Pancreas (tissue), 10 donors: ENCODE measurements at regions not wholly inside any gene's neighbourhood (a gene's known extent, or its start where the extent isn't known, plus 50 kb on each side); places are given as distances from the start of the nearest gene placed in this dataset.

ENCODE experiments used
- ATAC-seq, 4 donors: fragments of 200-7000 bp; cut with Tn5 transposase; one replicate each; pipeline versions ENCODE4 v1.8.0 to v1.9.1; 2020; ENCODE audit warnings: mild to moderate bottlenecking in 4 of 4, moderate library complexity in 4 of 4
- DNase-seq, 6 donors: peaks; one replicate each; pipeline ENCODE4 v3.0.0-alpha.2; 2020
- FAIRE-seq: peaks from 2 replicates; lab custom pipeline; 2012; peaks lifted over from hg19 to GRCh38; lab: Jason Lieb, UNC
- H3K27ac ChIP-seq, 4 donors: fragments of 200-600 bp; sonication (generic); 1 replicate in 3 of 4; 2 replicates in 1 of 4; pipeline versions ENCODE4 v1.5.0 to v1.8.0; 2020
- H3K27me3 ChIP-seq, 4 donors: fragments of 200-600 bp; one replicate each; pipeline ENCODE4 v1.8.0; 2021
- H3K36me3 ChIP-seq, 3 donors: fragments of 200-600 bp; sonication (generic) in 1 of 3; one replicate each; pipeline versions ENCODE4 v1.5.0 to v1.8.0; 2020 to 2021
- H3K4me1 ChIP-seq, 3 donors: fragments of 200-600 bp; one replicate each; pipeline ENCODE4 v1.8.0; 2021
- H3K4me3 ChIP-seq, 4 donors: fragments of 200-600 bp; sonication (generic) in 2 of 4; one replicate each; pipeline versions ENCODE4 v1.5.0 to v1.8.0; 2020 to 2021
- H3K9me3 ChIP-seq, 4 donors: fragments of 200-600 bp; one replicate each; pipeline ENCODE4 v1.8.0; 2021
- CTCF ChIP-seq, 4 donors: fragments of 200-600 bp; sonication (generic) in 3 of 4; IDR thresholded peaks; one replicate each; pipeline versions ENCODE4 v1.5.0 to v1.8.0; 2021; ENCODE audit warnings: antibody characterized with exemption in 4 of 4
- WGBS, 2 donors: extraction: QIAGEN DNeasy Blood & Tissue Kit; methylation state at CpG; one replicate each; pipeline ENCODE4 v1.1.7; 2013; 5-methylcytosine and 5-hydroxymethylcytosine counted together
- intact Hi-C, 3 donors: fragments of 100-400 bp; cut with DNase I; formaldehyde crosslinking; loops; one replicate each; pipeline versions ENCODE4 v1.11.1 to v1.14.2; 2022
- donor health status: healthy with polysubstance abuse.
- donor health status: DM: no; HTN: no; CAD: no; lungs with moderate emphysema.
- donor health status: DM: no; HTN: no; CAD: no.
- donor health status: control.
- donor health status: control.
- donor health status: Bipolar disorder and iron deficiency.
- donor health status: DM: yes; HTN: yes; CAD: no.
- donor health status: DM: no; HTN: no; CAD: no.
- donor health status: DM: no; HTN: no; CAD: no.
- donor health status: DM: yes; HTN: yes; CAD: no.

- TF ChIP-seq CTCF (IDR thresholded peaks at IDR 0.05) = no peak
- intact Hi-C loops = no loop called here
- no peaks in the 10 kb centered on the region for H3K36me3 ChIP-seq
- no peak overlapping the region for H3K4me3 ChIP-seq
- no peak overlapping the region for H3K27ac ChIP-seq
- H3K4me1 ChIP-seq = no peaks in the 10 kb centered on the region
- WGBS, 2 donors = 76 to 80% methylated on average over 12 of the region's 12 CpGs
- no peaks in the 10 kb centered on the region for H3K9me3 ChIP-seq
- DNase-seq (no peak), ATAC-seq (no peak), FAIRE-seq (no peak)
- no peaks in the 10 kb centered on the region for H3K27me3 ChIP-seq
Measured at GRCh38 chr9:108217431-108218349, 638.1 kb downstream of the ACTL7B start.

GRCh38 chr9:108213511-108213910 lies 642.3 kb downstream of the ACTL7B start:
- no peak for TF ChIP-seq CTCF (IDR thresholded peaks at IDR 0.05)
- Histone ChIP-seq H3K36me3 (no peaks in the 10 kb centered on the region), H3K27me3 (no peaks in the 10 kb centered on the region), H3K9me3 (no peaks in the 10 kb centered on the region), H3K27ac (no peak overlapping the region), H3K4me1 (no peaks in the 10 kb centered on the region), H3K4me3 (no peak overlapping the region)
- ATAC-seq (no peak), FAIRE-seq (no peak), DNase-seq (no peak)
- WGBS, 2 donors = 51 to 65% methylated on average over 2 of the region's 2 CpGs
- intact Hi-C loops = no loop called here

GRCh38 chr9:108212184-108212583 lies 643.6 kb downstream of the ACTL7B start:
- DNase-seq (no peak), ATAC-seq (no peak), FAIRE-seq (no peak)
- Histone ChIP-seq H3K9me3 (no peaks in the 10 kb centered on the region), H3K36me3 (no peaks in the 10 kb centered on the region), H3K27me3 (no peaks in the 10 kb centered on the region), H3K4me3 (no peak overlapping the region), H3K27ac (no peak overlapping the region), H3K4me1 (no peaks in the 10 kb centered on the region)
- intact Hi-C loops = no loop called here
- no peak for TF ChIP-seq CTCF (IDR thresholded peaks at IDR 0.05)
- WGBS, 2 donors = 71 to 85% methylated on average over 4 of the region's 4 CpGs

GRCh38 chr9:108211411-108211955 lies 644.3 kb downstream of the ACTL7B start:
- Histone ChIP-seq H3K4me1 (no peaks in the 10 kb centered on the region), H3K4me3 (no peak overlapping the region), H3K36me3 (no peaks in the 10 kb centered on the region), H3K27ac (no peak overlapping the region), H3K9me3 (no peaks in the 10 kb centered on the region), H3K27me3 (no peaks in the 10 kb centered on the region)
- 95 to 100% methylated on average over 1 of the region's 1 CpG for WGBS, 2 donors
- no peak for FAIRE-seq
- no peak for DNase-seq
- TF ChIP-seq CTCF (IDR thresholded peaks at IDR 0.05) = no peak
- no peak for ATAC-seq
- intact Hi-C loops = no loop called here
